ENCODE measurements at regions not wholly inside any gene's neighbourhood (a gene's known extent, or its start where the extent isn't known, plus 50 kb on each side); places are given as distances from the start of the nearest gene placed in this dataset.

- no peak overlapping the region for H2AFZ ChIP-seq (ENCODE audit: control insufficient read depth, low read length)
- no peak overlapping the region for H3K4me2 ChIP-seq (ENCODE audit: control insufficient read depth, extremely low read depth, insufficient read depth, low read depth, low read length)
- no peaks in the 10 kb centered on the region for H4K20me1 ChIP-seq (ENCODE audit: control insufficient read depth, extremely low read depth, insufficient read depth, low read length)
- no peak for FAIRE-seq
- DNase-seq (ENCODE audit: low read depth, low spot score) = no peak
- no peaks in the 10 kb centered on the region for H3K27me3 ChIP-seq (ENCODE audit: control insufficient read depth, extremely low read depth, insufficient read depth, low read length)
- no peak overlapping the region for H3K4me3 ChIP-seq (ENCODE audit: control insufficient read depth in 2 of 3, extremely low read depth in 1 of 3, insufficient read depth in 2 of 3, low read depth in 1 of 3, low read length in 3 of 3)
- H3K79me2 ChIP-seq (ENCODE audit: control insufficient read depth, insufficient read depth, low read length) = no peaks in the 10 kb centered on the region
- no peak overlapping the region for H3K9ac ChIP-seq (ENCODE audit: control insufficient read depth, extremely low read depth, insufficient read depth, low read length)
- H3K27ac ChIP-seq (ENCODE audit: control insufficient read depth, insufficient read depth, low read length) = no peak overlapping the region
- no peaks in the 10 kb centered on the region for H3K36me3 ChIP-seq (ENCODE audit: control insufficient read depth in 2 of 2, extremely low read depth in 1 of 2, insufficient read depth in 2 of 2, low read length in 2 of 2)
- H3K4me1 ChIP-seq (ENCODE audit: control insufficient read depth, extremely low read depth, insufficient read depth, low read length) = no peaks in the 10 kb centered on the region
- H3K9me1 ChIP-seq (ENCODE audit: control insufficient read depth, extremely low read depth, insufficient read depth, low read length) = no peaks in the 10 kb centered on the region
- dilution Hi-C loops (cut with MboI; ENCODE audit: extremely low pct_ligation_motif_present, low sequenced_read_pairs) = no loop called here
- TF ChIP-seq CTCF (optimal IDR thresholded peaks at IDR 0.05 in 1 of 3, IDR thresholded peaks at IDR 0.05 in 1 of 3, conservative IDR thresholded peaks at IDR 0.05 in 1 of 3; ENCODE audit: extremely low read depth in 1 of 3, insufficient read depth in 2 of 3, low read length in 3 of 3) = no peak
- no peak for TF ChIP-seq EZH2 (IDR thresholded peaks at IDR 0.05; ENCODE audit: low read length)
- H3K9me3 ChIP-seq (ENCODE audit: control insufficient read depth, low read depth, low read length) = no peaks in the 10 kb centered on the region
Measured at GRCh38 chr10:105406488-105406887, 765.4 kb downstream of the SORCS3 start.

GRCh38 chr10:105398202-105398601 lies 757.1 kb downstream of the SORCS3 start:
- H3K79me2 ChIP-seq (ENCODE audit: control insufficient read depth, insufficient read depth, low read length) = no peaks in the 10 kb centered on the region
- FAIRE-seq (no peak), DNase-seq (ENCODE audit: low read depth, low spot score) (no peak)
- H3K27me3 ChIP-seq (ENCODE audit: control insufficient read depth, extremely low read depth, insufficient read depth, low read length) = no peaks in the 10 kb centered on the region
- no peaks in the 10 kb centered on the region for H3K9me3 ChIP-seq (ENCODE audit: control insufficient read depth, low read depth, low read length)
- dilution Hi-C loops (cut with MboI; ENCODE audit: extremely low pct_ligation_motif_present, low sequenced_read_pairs) = no loop called here
- no peak overlapping the region for H2AFZ ChIP-seq (ENCODE audit: control insufficient read depth, low read length)
- no peak overlapping the region for H3K9ac ChIP-seq (ENCODE audit: control insufficient read depth, extremely low read depth, insufficient read depth, low read length)
- H3K36me3 ChIP-seq (ENCODE audit: control insufficient read depth in 2 of 2, extremely low read depth in 1 of 2, insufficient read depth in 2 of 2, low read length in 2 of 2) = no peaks in the 10 kb centered on the region
- H3K9me1 ChIP-seq (ENCODE audit: control insufficient read depth, extremely low read depth, insufficient read depth, low read length) = no peaks in the 10 kb centered on the region
- H3K4me2 ChIP-seq (ENCODE audit: control insufficient read depth, extremely low read depth, insufficient read depth, low read depth, low read length) = no peak overlapping the region
- H3K4me3 ChIP-seq (ENCODE audit: control insufficient read depth in 2 of 3, extremely low read depth in 1 of 3, insufficient read depth in 2 of 3, low read depth in 1 of 3, low read length in 3 of 3) = no peak overlapping the region
- TF ChIP-seq CTCF (optimal IDR thresholded peaks at IDR 0.05 in 1 of 3, IDR thresholded peaks at IDR 0.05 in 1 of 3, conservative IDR thresholded peaks at IDR 0.05 in 1 of 3; ENCODE audit: extremely low read depth in 1 of 3, insufficient read depth in 2 of 3, low read length in 3 of 3) (no peak), EZH2 (IDR thresholded peaks at IDR 0.05; ENCODE audit: low read length) (no peak)
- H4K20me1 ChIP-seq (ENCODE audit: control insufficient read depth, extremely low read depth, insufficient read depth, low read length) = no peaks in the 10 kb centered on the region
- no peaks in the 10 kb centered on the region for H3K4me1 ChIP-seq (ENCODE audit: control insufficient read depth, extremely low read depth, insufficient read depth, low read length)
- no peak overlapping the region for H3K27ac ChIP-seq (ENCODE audit: control insufficient read depth, insufficient read depth, low read length)

All from keratinocyte (primary cell).